ENCODE measurements at regions not wholly inside any gene's neighbourhood (a gene's known extent, or its start where the extent isn't known, plus 50 kb on each side); places are given as distances from the start of the nearest gene placed in this dataset.
"Not testable (repeated sequence)": the region's sequence is repeated elsewhere in the genome, so short reads cannot be mapped to it uniquely, and the experiment has no call there.

GRCh38 chr1:91207691-91208090 lies 185.9 kb upstream of the ZNF644 start:
- not testable (repeated sequence) for H3K27ac ChIP-seq

GRCh38 chr1:91204150-91204549 lies 182.3 kb upstream of the ZNF644 start:
- H3K27ac ChIP-seq = not testable (repeated sequence)

GRCh38 chr1:91201694-91202093 lies 179.9 kb upstream of the ZNF644 start:
- no peak overlapping the region for H3K27ac ChIP-seq
- TF ChIP-seq CTCF (conservative IDR thresholded peaks at IDR 0.05) (no peak), ZFX (IDR thresholded peaks at IDR 0.05) (no peak)

- TF ChIP-seq ZFX (IDR thresholded peaks at IDR 0.05) (no peak), CTCF (conservative IDR thresholded peaks at IDR 0.05) (no peak)
- H3K27ac ChIP-seq = no peak overlapping the region
Measured at GRCh38 chr1:91201176-91201575, 179.3 kb upstream of the ZNF644 start.

DNA sequence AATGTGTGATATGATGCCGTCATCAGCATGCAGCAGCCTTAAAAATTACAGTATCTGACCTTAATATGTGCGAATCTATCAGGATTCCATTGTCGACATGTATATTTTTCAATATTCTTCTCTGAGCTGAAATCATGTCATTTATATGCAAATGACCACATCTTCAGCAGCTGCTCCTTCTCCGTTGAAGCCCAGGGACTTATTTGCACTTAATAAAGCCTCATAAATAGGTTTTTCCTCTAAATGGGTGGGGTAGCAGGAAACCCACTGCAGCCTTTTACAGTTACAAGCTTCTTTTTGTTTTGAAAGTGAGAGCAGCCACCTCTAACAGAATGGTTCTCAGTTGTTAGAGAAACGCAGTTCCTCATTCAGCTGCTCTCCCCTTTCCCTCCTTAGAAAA lies 178.8 kb upstream of the ZNF644 start:
- H3K27ac ChIP-seq = no peak overlapping the region
- TF ChIP-seq CTCF (conservative IDR thresholded peaks at IDR 0.05) (no peak), ZFX (IDR thresholded peaks at IDR 0.05) (no peak)

- TF ChIP-seq ZFX (IDR thresholded peaks at IDR 0.05) = no peak
- no peak for TF ChIP-seq CTCF (conservative IDR thresholded peaks at IDR 0.05)
Measured at GRCh38 chr1:91199988-91200387, 178.2 kb upstream of the ZNF644 start.

DNA sequence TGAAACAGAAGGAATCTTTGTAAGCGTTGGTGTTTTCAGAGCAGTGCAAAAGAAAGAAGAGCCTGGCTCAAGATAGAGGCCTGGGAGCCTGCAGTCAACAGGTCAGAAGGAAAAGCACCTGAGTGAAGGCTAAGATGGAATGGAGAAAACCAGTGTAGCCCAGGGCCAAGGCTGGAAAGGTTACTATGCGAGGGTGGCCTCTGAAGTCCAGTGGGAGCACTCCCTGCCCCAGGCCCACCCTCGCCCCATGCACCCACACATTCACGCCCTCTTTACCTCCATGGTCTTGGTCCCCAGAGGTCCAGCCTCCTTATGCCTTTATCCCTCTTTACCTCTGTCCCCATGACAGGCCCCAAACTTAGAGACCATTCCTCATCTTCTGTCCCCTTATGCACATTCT lies 169.2 kb upstream of the ZNF644 start:
- no peak overlapping the region for H3K27ac ChIP-seq
- no peak for TF ChIP-seq CTCF (conservative IDR thresholded peaks at IDR 0.05)
- no peak for TF ChIP-seq ZFX (IDR thresholded peaks at IDR 0.05)

More at GRCh38 chr1:91199988-91200387, 178.2 kb upstream of the ZNF644 start:
- no peak overlapping the region for H3K27ac ChIP-seq

GRCh38 chr1:91189096-91189495 lies 167.3 kb upstream of the ZNF644 start:
- no peak overlapping the region for H3K27ac ChIP-seq
- TF ChIP-seq ZFX (IDR thresholded peaks at IDR 0.05) (no peak), CTCF (conservative IDR thresholded peaks at IDR 0.05) (no peak)

- not testable (repeated sequence) for H3K27ac ChIP-seq
Measured at GRCh38 chr1:91182807-91183206, 161.0 kb upstream of the ZNF644 start.
